IPS-NIHi7 (cell line): ENCODE measurements at regions not wholly inside any gene's neighbourhood (a gene's known extent, or its start where the extent isn't known, plus 50 kb on each side); places are given as distances from the start of the nearest gene placed in this dataset.
"Not testable (repeated sequence)": the region's sequence is repeated elsewhere in the genome, so short reads cannot be mapped to it uniquely, and the experiment has no call there.

Source experiments
- DNase-seq: peaks from one replicate; pipeline ENCODE4 v3.0.0; 2012; ENCODE audit warnings: mixed read lengths; ENCODE audit errors: extremely low spot score

- not testable (repeated sequence) for DNase-seq
These were observed 150.2 kb upstream of the PRSS12 start for GRCh38 chr4:118502967-118503366.

GRCh38 chr4:118504927-118505326 is 152.1 kb upstream of the PRSS12 start:
- DNase-seq = not testable (repeated sequence)

- DNase-seq = not testable (repeated sequence)
These were observed 152.7 kb upstream of the PRSS12 start for GRCh38 chr4:118505491-118505890.

GRCh38 chr4:118512870-118513269 is 160.1 kb upstream of the PRSS12 start:
- not testable (repeated sequence) for DNase-seq

- not testable (repeated sequence) for DNase-seq
These were observed 161.5 kb upstream of the PRSS12 start for GRCh38 chr4:118514332-118514731.

GRCh38 chr4:118516107-118516506 is 163.3 kb upstream of the PRSS12 start:
- not testable (repeated sequence) for DNase-seq

GRCh38 chr4:118530107-118530506 is 155.1 kb upstream of the METTL14 start:
- not testable (repeated sequence) for DNase-seq

GRCh38 chr4:118531947-118532346 is 153.2 kb upstream of the METTL14 start:
- DNase-seq = not testable (repeated sequence)

GRCh38 chr4:118535788-118536187 is 149.4 kb upstream of the METTL14 start:
- not testable (repeated sequence) for DNase-seq

- DNase-seq = not testable (repeated sequence)
These were observed 145.6 kb upstream of the METTL14 start for GRCh38 chr4:118539412-118540077.

GRCh38 chr4:118556576-118556975 is 128.6 kb upstream of the METTL14 start:
- DNase-seq = not testable (repeated sequence)

- DNase-seq = no peak
These were observed 127.8 kb upstream of the METTL14 start for GRCh38 chr4:118557298-118557851.

GRCh38 chr4:118558188-118558587 is 127.0 kb upstream of the METTL14 start:
- DNase-seq = not testable (repeated sequence)

- DNase-seq = not testable (repeated sequence)
These were observed 123.6 kb upstream of the METTL14 start for GRCh38 chr4:118561559-118561958.

GRCh38 chr4:118566003-118566513 is 119.1 kb upstream of the METTL14 start:
- not testable (repeated sequence) for DNase-seq

GRCh38 chr4:118572991-118573390 is 112.2 kb upstream of the METTL14 start:
- not testable (repeated sequence) for DNase-seq

- DNase-seq = not testable (repeated sequence)
These were observed 110.8 kb upstream of the METTL14 start for GRCh38 chr4:118574251-118574913.

- DNase-seq = not testable (repeated sequence)
These were observed 110.1 kb upstream of the METTL14 start for GRCh38 chr4:118575057-118575456.

- DNase-seq = not testable (repeated sequence)
These were observed 109.5 kb upstream of the METTL14 start for GRCh38 chr4:118575726-118576125.

- not testable (repeated sequence) for DNase-seq
These were observed 108.4 kb upstream of the METTL14 start for GRCh38 chr4:118576709-118577219.

GRCh38 chr4:118585015-118585414 is 100.2 kb upstream of the METTL14 start:
- no peak for DNase-seq

- no peak for DNase-seq
These were observed 98.8 kb upstream of the METTL14 start for GRCh38 chr4:118586357-118586790.
